SU-DHL-6 (cell line): ENCODE measurements at regions not wholly inside any gene's neighbourhood (a gene's known extent, or its start where the extent isn't known, plus 50 kb on each side); places are given as distances from the start of the nearest gene placed in this dataset.

Experiments
- EZH2phosphoT487 ChIP-seq: fragments of 200-600 bp; sonication (generic), shearing (Covaris generic); conservative IDR thresholded peaks from 2 replicates; pipeline ENCODE4 v1.6.1; 2018; ENCODE audit warnings: mild to moderate bottlenecking, antibody characterized with exemption, low read length, moderate library complexity, mixed read lengths
- TF ChIP-seq, protein P1 (sequence below): fragments of 200-600 bp; sonication (generic); IDR thresholded peaks from one replicate; pipeline ENCODE4 v1.5.1; 2017; ENCODE audit warnings: antibody characterized with exemption, mild to moderate bottlenecking, low read length, moderate library complexity; ENCODE audit not compliant: insufficient read depth, poor library complexity, severe bottlenecking

DNA sequence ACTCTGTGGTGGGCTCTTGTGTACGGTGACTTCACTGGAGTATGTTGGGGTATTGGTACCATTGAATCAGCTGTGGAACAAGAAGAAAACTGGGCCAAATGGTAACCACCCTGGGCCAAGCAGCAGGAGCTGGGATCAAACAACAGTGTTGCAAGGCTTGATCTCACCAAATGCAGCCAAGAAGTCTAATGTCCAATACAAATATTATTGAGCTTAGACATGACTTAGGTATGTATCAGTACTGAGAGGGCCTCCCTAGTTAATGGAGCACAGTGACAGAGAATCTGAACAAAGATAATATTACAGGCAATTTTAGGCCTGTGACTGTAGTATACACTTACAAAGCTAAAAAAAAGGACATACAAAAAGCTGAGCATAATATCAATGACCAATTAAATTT is 604.8 kb downstream of the PLA2G4A start:
- TF ChIP-seq, protein P1, sequence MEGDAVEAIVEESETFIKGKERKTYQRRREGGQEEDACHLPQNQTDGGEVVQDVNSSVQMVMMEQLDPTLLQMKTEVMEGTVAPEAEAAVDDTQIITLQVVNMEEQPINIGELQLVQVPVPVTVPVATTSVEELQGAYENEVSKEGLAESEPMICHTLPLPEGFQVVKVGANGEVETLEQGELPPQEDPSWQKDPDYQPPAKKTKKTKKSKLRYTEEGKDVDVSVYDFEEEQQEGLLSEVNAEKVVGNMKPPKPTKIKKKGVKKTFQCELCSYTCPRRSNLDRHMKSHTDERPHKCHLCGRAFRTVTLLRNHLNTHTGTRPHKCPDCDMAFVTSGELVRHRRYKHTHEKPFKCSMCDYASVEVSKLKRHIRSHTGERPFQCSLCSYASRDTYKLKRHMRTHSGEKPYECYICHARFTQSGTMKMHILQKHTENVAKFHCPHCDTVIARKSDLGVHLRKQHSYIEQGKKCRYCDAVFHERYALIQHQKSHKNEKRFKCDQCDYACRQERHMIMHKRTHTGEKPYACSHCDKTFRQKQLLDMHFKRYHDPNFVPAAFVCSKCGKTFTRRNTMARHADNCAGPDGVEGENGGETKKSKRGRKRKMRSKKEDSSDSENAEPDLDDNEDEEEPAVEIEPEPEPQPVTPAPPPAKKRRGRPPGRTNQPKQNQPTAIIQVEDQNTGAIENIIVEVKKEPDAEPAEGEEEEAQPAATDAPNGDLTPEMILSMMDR = no peak
- TF ChIP-seq EZH2phosphoT487 = no peak
